HG02798 (cell line): ENCODE measurements at regions not wholly inside any gene's neighbourhood (a gene's known extent, or its start where the extent isn't known, plus 50 kb on each side); places are given as distances from the start of the nearest gene placed in this dataset.
"Not testable (repeated sequence)": the region's sequence is repeated elsewhere in the genome, so short reads cannot be mapped to it uniquely, and the experiment has no call there.

Experiments used
- ATAC-seq: cut with Tn5 transposase; IDR thresholded peaks from one replicate; pipeline ENCODE4 v1.9.1; 2021; ENCODE audit warnings: mild to moderate bottlenecking; ENCODE audit not compliant: unreplicated experiment, poor library complexity

DNA sequence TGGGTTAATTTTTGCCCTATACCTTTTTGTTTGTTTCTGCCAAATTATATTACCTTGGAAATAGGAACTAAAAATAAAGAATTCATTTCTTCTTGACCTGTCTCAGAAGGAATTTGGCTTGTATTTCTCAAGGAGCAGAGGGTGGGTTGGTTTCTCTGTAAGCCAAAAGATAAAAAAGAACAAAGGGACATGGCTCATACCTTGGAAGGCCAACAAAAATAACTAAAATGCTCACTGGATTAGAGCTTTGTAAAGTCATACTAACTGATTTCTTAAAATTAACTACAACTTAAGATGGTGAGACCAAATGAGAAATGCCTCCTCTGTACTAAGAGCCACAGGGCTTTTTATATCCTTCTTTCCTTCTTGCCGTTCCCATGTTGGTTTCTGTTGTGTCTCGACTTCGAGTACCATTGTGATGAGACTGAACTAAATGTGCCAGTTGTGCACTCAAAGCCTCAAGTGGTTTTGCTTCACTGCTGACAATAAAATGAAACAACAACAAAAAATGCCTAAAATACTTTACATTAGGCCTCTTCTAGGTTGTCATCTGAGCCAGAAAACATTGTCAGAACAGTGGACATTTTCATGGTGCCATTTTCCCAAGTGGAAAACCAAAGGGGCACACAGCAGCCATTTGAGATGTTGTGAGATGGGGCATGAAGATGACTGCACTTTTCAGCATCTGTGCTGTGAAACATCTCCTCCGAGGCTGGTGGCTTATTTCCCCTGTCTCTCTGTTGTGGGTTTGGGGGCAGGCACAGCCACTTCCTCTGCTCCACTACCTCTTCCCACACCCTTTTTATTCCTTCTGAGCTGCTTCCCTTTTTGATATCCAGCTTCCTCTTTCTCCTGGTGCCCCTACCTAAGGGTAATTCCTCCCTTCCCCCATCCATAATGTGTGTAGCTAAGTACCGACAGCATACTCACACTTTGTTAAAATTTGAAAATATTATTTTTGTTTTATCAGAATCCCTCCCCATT is 51.8 kb upstream of the AGR3 start:
- ATAC-seq: no peak

DNA sequence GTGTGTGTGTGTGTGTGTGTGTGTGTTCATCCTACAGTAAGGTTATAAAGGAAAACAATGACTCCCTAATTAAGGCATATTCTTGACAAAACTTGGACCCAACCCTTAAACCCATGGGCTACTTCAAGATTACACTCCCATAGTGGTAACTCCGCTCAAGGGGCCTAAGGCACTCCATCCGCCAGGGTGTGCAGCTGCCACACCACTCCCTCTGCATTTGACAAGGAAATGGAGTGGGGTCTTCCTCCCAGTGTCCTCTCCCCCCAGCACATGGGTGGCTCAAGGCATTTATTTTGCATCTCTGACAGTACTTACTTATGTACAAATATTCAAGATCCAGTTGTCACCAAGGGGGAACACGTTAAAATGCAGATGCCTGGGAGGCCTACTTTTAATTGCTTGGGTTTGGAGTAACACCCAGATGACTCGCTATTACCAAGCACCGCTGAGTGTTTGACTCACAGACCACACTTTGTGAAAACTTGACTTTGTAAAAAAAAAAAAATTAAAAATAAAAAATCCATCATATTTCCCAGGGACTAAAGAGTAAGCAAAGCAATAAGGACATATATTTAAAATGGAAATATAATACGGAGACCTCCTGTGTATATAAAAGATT is 53.0 kb upstream of the AGR3 start:
- ATAC-seq: no peak

DNA sequence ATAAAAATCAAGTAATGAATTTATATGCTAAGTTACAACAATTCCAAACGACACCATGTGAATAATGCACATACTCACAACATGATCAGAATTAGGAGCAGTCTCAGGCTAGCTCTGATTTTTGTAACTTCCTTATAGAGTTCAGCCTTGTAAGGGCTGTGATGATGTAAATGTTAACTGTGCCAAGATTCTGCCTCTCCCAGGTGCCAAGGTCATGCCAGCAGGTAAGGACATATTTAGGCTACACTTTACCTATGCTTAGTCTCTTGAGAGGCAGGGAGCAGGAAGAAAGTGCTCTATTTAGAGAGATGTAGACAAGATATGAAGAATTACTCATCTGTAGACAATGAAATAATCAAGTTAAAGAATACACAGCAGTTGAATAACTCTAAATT is 53.6 kb upstream of the AGR3 start:
- ATAC-seq: no peak

DNA sequence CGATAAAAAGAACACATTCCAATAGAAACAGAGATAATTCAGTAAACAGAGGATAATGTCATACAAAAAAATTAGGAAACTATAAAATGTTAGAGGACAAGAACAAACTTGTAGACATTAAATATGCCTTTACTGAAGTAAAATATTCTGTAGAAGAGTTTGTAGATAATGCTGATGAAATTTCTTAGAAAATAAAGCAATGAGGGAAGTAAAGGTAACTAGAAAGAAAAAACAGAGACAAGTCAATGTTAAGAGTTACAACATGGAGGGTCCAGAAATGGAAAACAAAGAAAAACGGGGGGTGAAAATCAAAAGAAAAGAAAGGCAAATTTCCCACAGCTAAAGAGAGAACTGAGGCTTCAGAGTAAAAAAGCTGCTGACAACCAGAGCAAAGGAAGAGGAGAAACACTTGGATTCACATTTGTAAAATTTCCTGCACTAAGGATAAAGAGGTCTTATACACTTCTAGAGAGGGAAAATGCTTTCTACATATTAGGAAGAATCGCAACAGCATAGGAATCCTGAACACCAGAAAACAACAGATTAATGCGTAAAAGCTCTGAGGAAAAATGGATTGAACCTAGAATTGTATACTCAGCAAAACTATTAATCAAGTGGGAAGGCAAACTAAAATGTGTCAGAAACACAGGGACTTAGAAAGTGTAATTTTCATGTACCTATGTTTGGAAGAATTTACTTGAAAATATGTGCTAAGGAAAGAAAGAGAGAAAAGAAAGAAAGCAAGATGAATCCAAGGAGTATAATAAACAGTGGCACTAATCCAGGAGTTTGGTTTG is 55.0 kb upstream of the AGR3 start:
- no peak for ATAC-seq

DNA sequence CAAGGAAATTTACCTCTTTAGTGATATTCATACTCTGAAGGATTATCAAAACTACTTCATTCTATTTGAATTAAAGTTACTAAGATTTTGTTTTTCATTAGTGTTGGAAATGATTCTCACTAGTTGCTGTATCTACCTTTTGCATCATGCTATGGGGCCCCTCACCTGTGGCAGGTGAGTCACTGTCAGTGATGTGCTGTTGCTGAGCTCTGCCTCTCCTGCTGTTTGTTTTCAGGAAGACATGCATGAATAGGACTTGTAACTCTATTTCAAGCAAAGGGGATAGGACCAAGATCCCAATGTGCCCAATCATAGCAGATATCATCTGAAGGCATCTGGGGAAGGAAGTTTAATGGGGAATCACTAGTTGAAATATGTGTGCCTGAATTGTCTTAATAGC is 57.4 kb upstream of the AGR3 start:
- ATAC-seq: no peak

DNA sequence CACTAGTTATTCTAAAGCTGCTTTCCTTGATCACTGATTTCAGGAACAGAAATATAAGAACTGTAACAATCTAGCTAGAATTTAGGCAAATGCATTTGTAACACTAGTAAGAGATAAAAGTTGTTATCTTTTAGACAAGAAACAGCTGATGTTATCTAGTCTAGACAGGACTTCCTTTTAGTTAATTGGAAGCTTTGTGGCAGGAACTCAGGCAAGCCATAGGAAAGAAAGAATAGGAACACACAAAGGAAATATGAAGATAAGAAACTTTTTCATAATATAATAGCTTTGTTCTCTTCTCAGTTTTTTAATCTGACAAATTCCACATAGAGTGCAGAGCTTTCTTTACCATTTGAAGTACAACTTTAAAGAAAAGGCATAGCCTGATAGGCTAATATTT is 59.0 kb upstream of the AGR3 start:
- ATAC-seq: no peak

DNA sequence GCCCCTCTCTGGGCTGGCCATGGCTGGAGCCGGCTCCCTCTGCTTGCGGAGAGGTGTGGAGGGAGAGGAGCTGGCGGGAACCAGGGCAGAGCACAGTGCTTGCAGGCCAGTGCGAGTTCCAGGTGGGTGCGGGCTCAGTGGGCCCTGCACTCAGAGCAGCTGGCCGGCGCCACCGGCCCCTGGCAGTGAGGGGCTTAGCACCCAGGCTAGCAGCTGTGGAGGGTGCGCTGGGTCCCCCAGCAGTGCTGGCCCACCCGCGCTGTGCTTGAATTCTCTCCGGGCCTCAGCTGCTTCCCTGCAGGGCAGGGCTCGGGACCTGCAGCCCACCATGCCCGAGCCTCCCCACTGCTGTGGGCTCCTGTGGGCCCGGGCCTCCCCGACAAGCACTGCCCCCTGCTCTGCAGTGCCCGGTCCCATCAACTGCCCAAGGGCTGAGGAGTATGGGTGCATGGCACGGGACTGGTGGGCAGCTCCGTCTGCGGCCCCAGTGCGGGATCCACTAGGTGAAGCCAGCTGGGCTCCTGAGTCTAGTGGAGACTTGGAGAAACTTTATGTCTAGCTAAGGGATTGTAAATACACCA is 61.2 kb upstream of the AGR3 start:
- ATAC-seq: no peak

DNA sequence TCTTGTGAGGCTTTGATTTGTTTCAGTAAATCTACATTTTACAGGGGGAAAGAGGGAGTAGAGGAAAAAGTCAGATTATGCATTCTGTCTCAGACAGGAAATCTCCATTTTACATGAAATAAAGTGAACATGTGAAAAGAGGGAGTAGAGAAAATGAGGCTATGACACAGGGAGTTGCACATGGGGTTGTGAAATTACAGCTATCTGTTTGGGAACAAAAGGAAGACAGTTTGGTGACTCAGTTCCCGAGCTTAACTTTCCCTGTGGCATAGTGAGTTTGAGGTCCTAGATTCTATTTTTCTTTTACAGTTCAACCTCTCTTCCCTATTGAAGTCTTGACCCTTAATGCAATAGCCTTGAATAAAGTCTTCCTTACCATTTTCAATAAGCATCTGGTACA is 63.2 kb upstream of the AGR3 start:
- ATAC-seq: no peak

DNA sequence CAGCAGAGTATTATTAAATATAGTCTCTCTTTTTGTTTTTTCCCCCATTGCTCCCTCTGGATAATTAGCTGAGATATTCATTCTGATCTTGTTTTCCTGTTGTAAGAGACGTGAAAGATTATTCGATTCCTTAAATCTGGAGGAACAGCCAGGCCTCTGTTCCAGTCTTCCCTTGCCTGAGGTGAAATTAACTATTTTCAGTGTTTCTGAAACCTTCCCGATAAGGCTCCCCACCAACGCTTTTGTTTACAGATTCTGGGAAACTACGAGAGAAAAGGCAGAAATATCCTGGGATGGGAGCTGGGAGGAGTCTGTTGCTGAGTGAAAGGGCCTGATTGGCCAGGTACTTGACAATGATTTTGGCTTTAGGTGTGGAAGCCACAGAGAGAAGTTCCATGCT is 63.6 kb upstream of the AGR3 start:
- ATAC-seq: no peak

DNA sequence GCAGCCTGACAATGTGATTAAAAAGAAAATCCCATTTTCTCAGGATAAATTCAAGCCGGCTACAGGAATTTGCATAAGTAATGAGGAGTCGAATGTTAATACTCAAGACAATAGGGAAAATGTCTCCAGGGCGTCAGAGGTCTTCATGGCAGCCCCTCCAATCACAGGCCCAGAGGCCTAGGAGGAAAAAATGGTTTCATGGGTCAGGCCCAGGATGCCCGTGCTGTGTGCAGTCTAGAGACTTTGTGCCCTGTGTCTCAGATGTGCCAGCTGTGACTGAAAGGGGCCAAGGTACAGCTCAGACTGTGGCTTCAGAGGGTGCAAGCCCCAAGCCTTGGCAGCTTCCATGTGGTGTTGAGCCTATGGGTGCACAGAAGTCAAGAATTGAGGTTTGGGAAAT is 66.3 kb upstream of the AGR3 start:
- ATAC-seq: not testable (repeated sequence)

DNA sequence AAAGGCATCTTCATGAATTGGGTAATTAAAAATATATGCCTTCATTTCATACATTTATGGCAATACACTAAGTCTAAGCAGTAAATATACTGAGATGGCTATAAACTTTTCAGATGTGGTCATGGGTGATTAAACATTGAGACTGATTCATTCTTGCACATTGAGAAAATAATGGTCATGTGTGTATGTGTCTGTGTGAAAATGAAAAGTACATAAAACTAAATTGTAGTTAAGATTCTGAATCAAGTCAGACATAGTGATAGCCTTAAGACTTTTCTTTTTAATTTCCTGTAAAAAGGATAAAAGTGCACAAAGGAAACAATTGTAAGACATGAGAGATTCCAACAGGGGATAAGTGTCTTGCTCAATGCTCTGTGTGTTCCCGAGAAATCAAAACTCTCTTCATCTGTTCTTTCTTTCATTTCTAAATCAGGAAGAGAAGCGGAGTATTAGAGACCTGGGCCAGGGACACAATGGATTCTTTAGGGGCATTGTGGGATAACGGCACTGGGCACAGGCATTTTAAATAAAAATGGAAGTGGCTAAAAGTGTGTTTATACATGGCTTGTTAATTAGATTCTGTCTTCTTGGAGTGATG is 69.8 kb upstream of the AGR3 start:
- ATAC-seq: no peak

DNA sequence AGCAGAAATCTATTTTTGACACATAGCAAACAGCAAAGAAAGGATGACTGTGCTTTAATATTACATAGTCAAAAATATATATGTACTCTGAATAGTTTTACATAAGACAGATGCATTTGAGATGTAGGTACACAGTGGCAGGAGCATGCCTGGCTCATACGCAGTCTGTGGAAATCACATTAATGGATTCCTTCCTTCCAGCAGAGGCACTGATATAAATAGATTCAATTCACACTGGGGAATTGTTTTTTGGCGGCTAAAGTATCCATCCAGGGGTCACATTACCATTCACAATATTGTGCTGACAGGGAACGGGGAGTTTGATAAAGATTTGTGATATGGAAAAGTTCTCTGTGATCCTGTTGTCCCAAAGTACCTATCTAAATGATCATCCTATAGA is 72.5 kb upstream of the AGR3 start:
- no peak for ATAC-seq

DNA sequence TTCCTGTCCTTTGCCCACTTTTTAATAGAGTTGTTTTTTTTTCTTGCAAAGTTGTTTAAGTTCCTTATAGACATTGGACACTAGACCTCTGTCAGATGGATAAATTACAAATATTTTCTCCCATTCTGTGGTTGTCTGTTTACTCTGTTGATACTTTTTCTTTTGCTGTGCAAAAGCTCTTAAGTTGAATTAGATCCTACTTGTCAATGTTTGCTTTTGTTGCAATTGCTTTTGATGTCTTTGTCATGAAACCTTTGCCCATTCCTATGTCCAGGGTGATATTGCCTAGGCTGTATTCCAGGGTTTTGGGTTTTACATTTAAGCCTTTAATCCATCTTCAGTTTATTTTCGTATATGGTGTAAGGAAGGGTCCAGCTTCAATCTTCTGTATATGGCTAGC is 76.9 kb upstream of the AGR3 start:
- no peak for ATAC-seq

DNA sequence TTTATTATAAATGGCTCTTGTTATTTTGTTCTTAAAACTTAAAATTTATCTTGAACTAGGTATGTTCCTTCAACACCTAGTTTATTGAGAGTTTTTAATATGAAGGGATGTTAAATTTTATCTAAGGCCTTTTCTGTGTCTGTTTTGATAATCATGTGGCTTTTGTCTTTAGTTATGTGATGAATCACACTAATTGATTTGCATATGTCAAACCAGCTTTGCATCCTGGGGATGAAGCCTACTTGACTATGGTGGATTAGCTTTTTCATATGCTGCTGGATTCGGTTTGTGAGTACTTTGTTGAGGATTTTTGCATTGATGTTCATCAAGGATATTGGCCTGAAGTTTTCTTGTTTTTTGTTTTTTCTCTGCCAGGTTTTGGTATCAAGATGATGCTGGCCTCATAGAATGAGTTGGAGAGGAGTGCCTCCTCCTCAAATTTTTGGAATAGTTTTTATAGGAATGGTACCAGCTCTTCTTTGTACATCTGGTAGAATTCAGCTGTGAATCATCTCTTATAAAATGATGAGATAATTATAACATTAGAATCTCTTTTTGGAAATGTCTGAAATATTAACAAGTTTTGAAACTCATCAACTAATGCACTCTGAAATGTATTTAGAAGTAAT is 78.7 kb upstream of the AGR3 start:
- no peak for ATAC-seq

DNA sequence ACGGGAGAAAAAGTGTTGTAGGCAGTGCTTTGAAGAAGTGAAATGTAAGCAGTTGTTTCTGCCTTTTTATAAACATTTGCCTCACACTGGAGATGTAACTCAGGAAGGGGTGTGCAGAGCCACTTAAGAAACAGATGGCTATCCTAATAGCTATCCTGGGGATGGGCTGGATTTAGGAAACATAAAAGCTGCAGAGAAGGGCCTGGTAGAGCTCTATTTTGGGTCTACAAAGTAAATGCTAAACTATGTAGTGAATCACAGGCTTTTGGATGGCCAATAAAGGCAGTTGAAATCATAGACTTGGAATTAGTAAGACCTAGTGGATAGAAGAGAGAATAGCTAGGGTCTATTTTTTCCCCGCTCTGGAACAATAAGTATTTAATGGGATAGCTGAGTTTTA is 79.9 kb upstream of the AGR3 start:
- ATAC-seq: no peak

DNA sequence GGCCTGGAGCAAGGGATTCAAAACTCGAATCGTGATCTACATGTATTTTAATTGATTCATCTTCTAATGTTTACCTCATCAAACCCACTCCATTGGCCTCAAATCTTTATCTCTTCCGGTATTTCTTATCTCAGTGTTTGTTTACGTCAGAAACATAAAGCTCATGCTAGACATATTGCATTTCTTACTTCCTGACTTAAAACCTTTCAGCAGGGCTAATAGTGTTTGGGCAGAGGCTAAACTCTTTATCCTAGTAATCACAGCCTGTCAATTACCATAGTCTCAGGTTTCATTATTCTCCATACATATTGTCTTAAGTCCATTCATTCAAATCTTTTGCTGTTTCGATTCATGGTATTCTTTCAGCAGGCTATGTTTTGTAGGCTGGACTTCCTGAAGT is 81.3 kb upstream of the AGR3 start:
- no peak for ATAC-seq

DNA sequence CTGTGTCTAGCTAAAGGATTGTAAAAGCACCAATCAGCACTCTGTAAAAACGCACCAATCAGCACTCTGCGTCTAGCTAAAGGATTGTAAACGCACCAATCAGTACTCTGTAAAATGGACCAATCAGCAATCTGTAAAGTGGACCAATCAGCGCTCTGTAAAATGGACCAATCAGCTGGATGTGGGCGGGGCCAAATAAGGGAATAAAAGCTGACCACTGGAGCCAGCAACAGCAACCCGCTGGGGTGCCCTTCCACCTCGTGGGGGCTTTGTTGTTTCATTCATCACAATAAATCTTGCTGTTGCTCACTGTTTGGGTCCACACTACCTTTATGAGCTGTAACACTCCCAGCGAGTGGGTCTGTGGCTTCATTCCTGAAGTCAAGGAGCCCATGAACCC is 83.9 kb upstream of the AGR3 start:
- not testable (repeated sequence) for ATAC-seq

DNA sequence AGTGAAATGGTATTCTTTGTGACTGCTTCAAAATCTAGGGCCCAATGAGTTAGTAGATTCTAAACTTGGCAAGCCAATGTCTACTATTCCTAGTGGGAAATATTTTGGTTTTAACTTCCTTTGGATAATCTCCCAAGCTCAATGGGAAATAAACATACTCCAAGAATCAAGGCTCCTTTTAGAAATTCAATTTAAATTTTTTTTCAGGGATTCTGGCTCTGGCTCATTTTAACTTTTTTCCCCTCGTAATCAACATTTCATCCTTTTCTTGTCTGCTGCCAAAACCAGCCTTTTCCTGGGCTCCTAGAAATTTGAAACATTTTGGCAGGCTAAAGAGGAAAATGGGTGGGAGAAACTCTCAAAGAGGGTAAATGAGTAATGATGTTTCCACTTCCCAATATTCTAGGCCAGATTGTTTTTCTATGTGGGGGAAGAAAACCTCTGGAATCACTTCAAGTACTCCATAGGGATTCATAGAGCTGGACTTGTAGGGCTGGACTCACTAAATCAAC is 85.6 kb upstream of the AGR3 start:
- no peak for ATAC-seq

DNA sequence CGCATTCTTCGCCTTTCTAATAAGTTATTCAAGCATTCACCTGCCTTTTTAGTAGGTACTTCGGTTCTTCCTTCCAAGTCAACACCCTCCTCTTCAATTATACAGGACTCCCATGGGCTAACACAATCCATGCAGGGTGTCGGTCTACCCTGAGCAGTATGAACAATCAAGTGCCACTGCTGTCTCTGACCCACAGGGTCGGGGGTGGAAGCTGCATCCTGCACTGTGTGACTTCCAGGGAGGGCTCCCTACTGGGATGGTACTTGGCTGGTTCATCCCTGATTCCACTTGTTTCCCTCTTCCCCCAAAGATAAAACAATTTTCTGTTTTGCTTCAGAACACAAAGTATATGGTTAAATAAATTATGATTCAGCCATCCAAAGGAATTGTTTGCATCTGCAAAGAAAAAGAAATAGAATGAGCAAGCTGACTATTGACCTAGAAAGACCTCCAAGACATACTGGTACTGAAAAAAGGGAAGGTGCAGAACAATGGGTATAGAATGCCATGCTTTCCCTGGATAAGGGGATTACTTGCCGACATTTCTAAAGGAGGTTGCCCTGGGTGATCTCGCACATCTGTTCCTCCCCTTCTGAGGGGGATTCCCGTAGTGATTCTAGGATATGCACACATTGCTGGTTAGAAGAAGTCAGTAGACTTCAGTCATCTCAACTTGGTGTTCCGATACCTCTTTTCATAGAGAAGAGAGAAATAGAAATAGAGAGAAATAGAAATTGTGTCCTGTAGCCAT is 89.1 kb upstream of the AGR3 start:
- no peak for ATAC-seq
